ENCODE measurements at regions not wholly inside any gene's neighbourhood (a gene's known extent, or its start where the extent isn't known, plus 50 kb on each side); places are given as distances from the start of the nearest gene placed in this dataset.

DNA sequence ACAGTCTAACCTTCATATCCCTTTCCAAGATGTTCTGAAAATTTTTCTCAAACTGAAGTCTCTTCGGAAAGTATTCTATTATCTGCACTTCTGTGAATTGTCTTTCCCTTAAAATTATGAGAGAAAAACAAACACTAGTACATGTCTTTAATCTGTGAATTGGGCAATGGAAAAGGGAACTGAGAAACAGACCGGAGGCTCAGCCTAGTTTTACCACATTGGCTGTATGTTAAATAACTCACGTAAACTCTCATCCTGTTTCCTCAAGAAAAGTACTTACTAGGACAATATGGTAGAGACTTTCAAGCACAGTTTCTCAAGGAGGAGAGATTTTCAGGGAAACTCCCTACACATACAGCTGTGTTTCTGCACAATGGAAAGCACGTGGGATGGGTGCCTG lies 982.2 kb upstream of the SEMA6D start:
- no peak overlapping the region for H2BK15ac ChIP-seq (ENCODE audit: low read depth, low read length)
- no CpG with 5 or more reads among the region's 4 CpGs for WGBS, 2 experiments (ENCODE audit: extremely low coverage in 2 of 2, insufficient read length in 1 of 2)
- H3K9me1 ChIP-seq (ENCODE audit: insufficient read depth, low read length), result no peaks in the 10 kb centered on the region
- no peak overlapping the region for H2BK5ac ChIP-seq (ENCODE audit: low read depth, low read length, poor library complexity, severe bottlenecking)
- H4K5ac ChIP-seq (ENCODE audit: low read depth, low read length), result no peak overlapping the region
- TF ChIP-seq MAFK (IDR thresholded peaks at IDR 0.05; ENCODE audit: low read depth, low read length) (no peak), SMC3 (IDR thresholded peaks at IDR 0.05; ENCODE audit: low read depth, low read length) (no peak), FOS (IDR thresholded peaks at IDR 0.05; ENCODE audit: low read depth, low read length) (no peak), NFE2L2 (IDR thresholded peaks at IDR 0.05; ENCODE audit: low read depth, low read length) (no peak), MXI1 (IDR thresholded peaks at IDR 0.05; ENCODE audit: borderline replicate concordance, low read depth, low read length) (no peak), RCOR1 (IDR thresholded peaks at IDR 0.05; ENCODE audit: insufficient replicate concordance, low read length) (no peak), USF2 (IDR thresholded peaks at IDR 0.05; ENCODE audit: low read depth, low read length) (no peak), CEBPB (IDR thresholded peaks at IDR 0.05; ENCODE audit: low read depth, low read length) (no peak), CHD1 (IDR thresholded peaks at IDR 0.05; ENCODE audit: low read depth, low read length) (no peak), RAD21 (IDR thresholded peaks at IDR 0.05; ENCODE audit: low read length) (no peak), CTCF (conservative IDR thresholded peaks at IDR 0.05; ENCODE audit: low read depth, low read length) (no peak), MAZ (IDR thresholded peaks at IDR 0.05; ENCODE audit: borderline replicate concordance, low read depth, low read length) (no peak), POLR2A (IDR thresholded peaks at IDR 0.05; ENCODE audit: low read depth, low read length) (no peak), RFX5 (IDR thresholded peaks at IDR 0.05; ENCODE audit: low read depth, low read length) (no peak), BHLHE40 (IDR thresholded peaks at IDR 0.05; ENCODE audit: low read depth, low read length) (no peak)
- TF ChIP-seq, protein P1, sequence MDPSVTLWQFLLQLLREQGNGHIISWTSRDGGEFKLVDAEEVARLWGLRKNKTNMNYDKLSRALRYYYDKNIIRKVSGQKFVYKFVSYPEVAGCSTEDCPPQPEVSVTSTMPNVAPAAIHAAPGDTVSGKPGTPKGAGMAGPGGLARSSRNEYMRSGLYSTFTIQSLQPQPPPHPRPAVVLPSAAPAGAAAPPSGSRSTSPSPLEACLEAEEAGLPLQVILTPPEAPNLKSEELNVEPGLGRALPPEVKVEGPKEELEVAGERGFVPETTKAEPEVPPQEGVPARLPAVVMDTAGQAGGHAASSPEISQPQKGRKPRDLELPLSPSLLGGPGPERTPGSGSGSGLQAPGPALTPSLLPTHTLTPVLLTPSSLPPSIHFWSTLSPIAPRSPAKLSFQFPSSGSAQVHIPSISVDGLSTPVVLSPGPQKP (IDR thresholded peaks at IDR 0.05; ENCODE audit: borderline replicate concordance, low read depth, low read length), result no peak
- in situ Hi-C loops (cut with MboI; ENCODE audit: low sequenced_read_pairs) (no loop called here), intact Hi-C loops (cut with micrococcal nuclease) (no loop called here), dilution Hi-C loops (cut with HindIII; ENCODE audit: low sequenced_read_pairs, unreplicated experiment) (no loop called here)
- no peak overlapping the region for H3K27ac ChIP-seq (ENCODE audit: insufficient read depth, low read length)
- H3K9ac ChIP-seq (ENCODE audit: low read depth, low read length), result no peak overlapping the region
- H3K4me2 ChIP-seq (ENCODE audit: low read depth, low read length), result no peak overlapping the region
- H3K4me3 ChIP-seq (ENCODE audit: insufficient read depth, low read depth, low read length), result no peak overlapping the region
- no peak overlapping the region for H4K8ac ChIP-seq (ENCODE audit: low read depth in 2 of 2, low read length in 2 of 2)
- H3K23ac ChIP-seq (ENCODE audit: low read depth, low read length), result no peak overlapping the region
- ATAC-seq (ENCODE audit: low read depth), result no peak
- no peak overlapping the region for H3K4ac ChIP-seq (ENCODE audit: low read depth, low read length)
- no peak overlapping the region for H3K56ac ChIP-seq (ENCODE audit: extremely low read depth, insufficient read depth, low read length)
- H2AK9ac ChIP-seq (replicated peaks; ENCODE audit: low read depth, low read length, poor library complexity), result no peak overlapping the region
- H3K9me3 ChIP-seq (ENCODE audit: control insufficient read depth, insufficient read depth, low read length), result peaks cover 4% of the 10 kb centered on the region; the same call in 1 of the 2 replicates
- no peak overlapping the region for H3K18ac ChIP-seq (ENCODE audit: low read depth, low read length)
- no peak overlapping the region for H2BK120ac ChIP-seq (ENCODE audit: low read depth, low read length)
- no peak overlapping the region for H2AFZ ChIP-seq (replicated peaks; ENCODE audit: low read length, poor library complexity)
- no peak for DNase-seq
- POLR2A ChIA-PET (ENCODE audit: unreplicated experiment), result no interaction called here
- no peaks in the 10 kb centered on the region for H4K20me1 ChIP-seq (ENCODE audit: insufficient read depth, low read length)
- H3K27me3 ChIP-seq (ENCODE audit: control insufficient read depth, insufficient read depth, low read length), result no peaks in the 10 kb centered on the region
- no peak overlapping the region for H3K14ac ChIP-seq (replicated peaks; ENCODE audit: low read depth, low read length)
- no peak overlapping the region for H2AK5ac ChIP-seq (ENCODE audit: low read depth, low read length)
- no peaks in the 10 kb centered on the region for H3K36me3 ChIP-seq (ENCODE audit: control insufficient read depth, insufficient read depth, low read length)
- no peaks in the 10 kb centered on the region for H3K79me1 ChIP-seq (ENCODE audit: low read depth in 1 of 2, low read length in 2 of 2)
- no peak overlapping the region for H2BK20ac ChIP-seq (ENCODE audit: low read depth, low read length)
- BruUV-seq (replicated peaks), result no TSS peak
- H3K4me1 ChIP-seq (ENCODE audit: control insufficient read depth, insufficient read depth, low read length), result no peaks in the 10 kb centered on the region
- H4K91ac ChIP-seq (ENCODE audit: insufficient read depth, low read depth, low read length), result no peak overlapping the region
- CTCF ChIA-PET, result no interaction called here

Data from IMR-90 (cell line).